K562 (cell line): ENCODE measurements at regions not wholly inside any gene's neighbourhood (a gene's known extent, or its start where the extent isn't known, plus 50 kb on each side); places are given as distances from the start of the nearest gene placed in this dataset.

ENCODE experiments used
- ATAC-seq: fragments of 200-7000 bp; cut with Tn5 transposase; 3 replicates; pipeline ENCODE4 v1.9.1; 2020; ENCODE audit warnings: moderate library complexity
- BruUV-seq: library from RNA; stranded (reverse); fragments of 400-500 nt; replicated peaks from 2 replicates; lab custom pipeline; 2021; lab: Mats Ljungman, UMichigan
- CTCF ChIA-PET: fragments of 300-600 bp; formaldehyde crosslinking; extraction: SDS; loops from one replicate; lab custom pipeline; 2021; ENCODE audit warnings: low intra/inter-chr PET ratio; lab: Yijun Ruan, JAX
- POLR2A ChIA-PET: fragments of 300-600, 350-650 bp; sonication (Branson Sonifier 250); formaldehyde crosslinking; extraction: SDS; loops from one replicate; lab custom pipeline; 2021; ENCODE audit warnings: antibody characterized with exemption, inconsistent platforms; lab: Yijun Ruan, JAX
- DNase-seq, 4 experiments: peaks; one replicate each; pipeline versions ENCODE4 v3.0.0 to v3.0.0-alpha.2; 2011 to 2018; ENCODE audit warnings: low spot score in 3 of 4, mixed read lengths in 3 of 4; ENCODE audit errors: extremely low read depth in 1 of 4
- FAIRE-seq: peaks from 2 replicates; lab custom pipeline; 2011; peaks lifted over from hg19 to GRCh38; lab: Jason Lieb, UNC
- H2AFZ ChIP-seq: 2 replicates; pipeline ENCODE4 v1.6.0; 2011; ENCODE audit warnings: low read depth, low read length, control low read depth, inconsistent platforms
- H3K27ac ChIP-seq: fragments of 200-600 bp; 3 replicates; pipeline ENCODE4 v1.8.0; 2011; ENCODE audit warnings: low read depth, mild to moderate bottlenecking, control low read depth, inconsistent platforms, low read length, moderate library complexity, mixed read lengths; ENCODE audit errors: extremely low read depth
- H3K27me3 ChIP-seq, 2 experiments: fragments of 300-600 bp in 1 of 2; 2 replicates in 1 of 2; 3 replicates in 1 of 2; pipeline versions ENCODE4 v1.6.0 to v1.8.0; 2011; ENCODE audit warnings: inconsistent platforms in 2 of 2, low read length in 2 of 2, mild to moderate bottlenecking in 1 of 2, mixed read lengths in 1 of 2, moderate library complexity in 1 of 2; ENCODE audit not compliant: control insufficient read depth in 2 of 2, insufficient read depth in 2 of 2
- H3K36me3 ChIP-seq: fragments of 300-600 bp; 3 replicates; pipeline ENCODE4 v1.8.0; 2011; ENCODE audit warnings: mild to moderate bottlenecking, low read length, inconsistent platforms; ENCODE audit not compliant: control insufficient read depth, insufficient read depth
- H3K4me1 ChIP-seq, 2 experiments: fragments of 200-600 bp in 1 of 2; replicated peaks in 1 of 2; 2 replicates in 1 of 2; 3 replicates in 1 of 2; pipeline versions ENCODE4 v1.5.1 to v1.8.0; 2011; ENCODE audit warnings: inconsistent platforms in 2 of 2, low read length in 2 of 2, mild to moderate bottlenecking in 1 of 2, mixed read lengths in 1 of 2, moderate library complexity in 1 of 2; ENCODE audit not compliant: control insufficient read depth in 2 of 2, insufficient read depth in 2 of 2
- H3K4me2 ChIP-seq: 2 replicates; pipeline ENCODE4 v1.6.1; 2011; ENCODE audit warnings: low read length, control low read depth, inconsistent platforms, mixed read lengths; ENCODE audit not compliant: insufficient read depth
- H3K4me3 ChIP-seq: fragments of 200-600 bp; sonication (generic), shearing (Covaris generic); 2 replicates; pipeline ENCODE4 v1.5.1; 2016; ENCODE audit warnings: control low read depth, inconsistent platforms
- H3K79me2 ChIP-seq: fragments of 200-600 bp; 3 replicates; pipeline ENCODE4 v1.8.0; 2011; ENCODE audit warnings: low read length, inconsistent platforms; ENCODE audit not compliant: control insufficient read depth, insufficient read depth
- H3K9ac ChIP-seq, 2 experiments: 2 replicates each; pipeline versions ENCODE4 v1.6.0 to v1.6.1; 2011; ENCODE audit warnings: low read depth in 2 of 2, low read length in 2 of 2, control low read depth in 1 of 2, inconsistent platforms in 1 of 2, mild to moderate bottlenecking in 1 of 2, mixed read lengths in 1 of 2; ENCODE audit not compliant: insufficient read depth in 1 of 2
- H3K9me1 ChIP-seq: one replicate; pipeline ENCODE4 v1.6.0; 2011; ENCODE audit warnings: inconsistent platforms, mild to moderate bottlenecking, low read length, moderate library complexity; ENCODE audit not compliant: control insufficient read depth, insufficient read depth
- H3K9me3 ChIP-seq: replicated peaks from 2 replicates; pipeline ENCODE4 v1.5.1; 2011; ENCODE audit warnings: low read depth, low read length, inconsistent platforms; ENCODE audit not compliant: control insufficient read depth, insufficient read depth
- H4K20me1 ChIP-seq: replicated peaks from 2 replicates; pipeline ENCODE4 v1.6.1; 2011; ENCODE audit warnings: low read length, inconsistent platforms, mixed read lengths; ENCODE audit not compliant: control insufficient read depth, insufficient read depth
- WHSC1 ChIP-seq: IDR thresholded peaks from one replicate; pipeline ENCODE4 v1.6.1; 2012; ENCODE audit warnings: low read length, control low read depth, inconsistent platforms
- WGBS: fragments of 100-300 bp; shearing (Covaris generic); methylation state at CpG from one replicate; pipeline ENCODE4 v1.1.6; 2016; ENCODE audit warnings: low coverage, mixed read lengths; ENCODE audit not compliant: insufficient coverage; ENCODE audit errors: missing lambda C conversion rate; 5-methylcytosine and 5-hydroxymethylcytosine counted together
- in situ Hi-C: fragments of 300-500 bp; cut with MboI; formaldehyde crosslinking; loops from 4 replicates; pipeline ENCODE4 v1.15.0; 2018; ENCODE audit warnings: inconsistent platforms, mixed read lengths
- intact Hi-C: fragments of 100-400 bp; cut with micrococcal nuclease; formaldehyde crosslinking; loops from 2 replicates; pipeline ENCODE4 v1.14.2; 2022

DNA sequence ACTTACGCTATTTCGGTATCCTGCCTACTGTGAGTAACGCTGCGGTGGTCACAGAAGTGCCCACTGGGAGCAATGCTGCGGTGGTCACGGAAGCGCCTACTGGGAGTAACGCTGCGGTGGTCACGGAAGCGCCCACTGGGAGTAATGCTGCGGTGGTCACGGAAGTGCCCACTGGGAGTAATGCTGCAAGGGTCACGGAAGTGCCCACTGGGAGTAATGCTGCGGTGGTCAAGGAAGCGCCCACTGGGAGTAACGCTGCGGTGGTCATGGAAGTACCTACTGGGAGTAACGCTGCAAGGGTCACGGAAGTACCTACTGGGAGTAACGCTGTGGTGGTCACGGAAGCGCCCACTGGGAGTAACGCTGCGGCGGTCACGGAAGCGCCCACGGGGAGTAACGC lies 52.1 kb upstream of the SOX1 start:
- FAIRE-seq: no peak
- no peak overlapping the region for H3K27ac ChIP-seq
- no peak for TF ChIP-seq WHSC1

More for the DNA sequence above, 52.1 kb upstream of the SOX1 start:
- Histone ChIP-seq H3K36me3 (no peaks in the 10 kb centered on the region), H3K79me2 (no peaks in the 10 kb centered on the region), H3K4me2 (no peak overlapping the region), H3K27me3 (peaks cover 0 to 9% of the 10 kb centered on the region in 2 experiments; a peak in 1 of 5 replicates), H3K9me3 (no peaks in the 10 kb centered on the region), H2AFZ (no peak overlapping the region), H3K9me1 (no peaks in the 10 kb centered on the region), H3K9ac (no peak overlapping the region), H4K20me1 (no peaks in the 10 kb centered on the region), H3K4me3 (no peak overlapping the region), H3K4me1 (no peaks in the 10 kb centered on the region)
- DNase-seq (no peak), ATAC-seq (no peak)
- ChIA-PET POLR2A (no interaction called here), CTCF (no interaction called here)
- intact Hi-C loops (no loop called here), in situ Hi-C loops (no loop called here)
- BruUV-seq: no TSS peak
- 6% methylated on average over 21 of the region's 30 CpGs for WGBS
